Left lung (tissue), 4 donors: ENCODE measurements at regions not wholly inside any gene's neighbourhood (a gene's known extent, or its start where the extent isn't known, plus 50 kb on each side); places are given as distances from the start of the nearest gene placed in this dataset.

Source experiments
- ATAC-seq: fragments of 200-7000 bp; cut with Tn5 transposase; one replicate; pipeline ENCODE4 v1.9.1; 2020; ENCODE audit warnings: moderate library complexity
- DNase-seq, 4 donors: peaks; one replicate each; pipeline ENCODE4 v3.0.0-alpha.2; 2013 to 2020
- H3K27ac ChIP-seq, 2 donors: fragments of 200-600 bp; sonication (generic) in 1 of 2; one replicate each; pipeline versions ENCODE4 v1.5.0 to v1.8.0; 2020 to 2021
- H3K27me3 ChIP-seq, 2 donors: fragments of 200-600 bp; sonication (generic) in 1 of 2; one replicate each; pipeline versions ENCODE4 v1.5.0 to v1.8.0; 2020 to 2021
- H3K36me3 ChIP-seq, 2 donors: fragments of 200-600 bp; sonication (generic) in 1 of 2; one replicate each; pipeline versions ENCODE4 v1.5.0 to v1.8.0; 2020 to 2021
- H3K4me1 ChIP-seq, 2 donors: fragments of 200-600 bp; one replicate each; pipeline ENCODE4 v1.8.0; 2021
- H3K4me3 ChIP-seq, 2 donors: fragments of 200-600 bp; sonication (generic) in 1 of 2; one replicate each; pipeline versions ENCODE4 v1.5.0 to v1.8.0; 2020 to 2021; ENCODE audit warnings: mild to moderate bottlenecking in 1 of 2
- H3K9me3 ChIP-seq, 2 donors: fragments of 200-600 bp; sonication (generic) in 1 of 2; one replicate each; pipeline versions ENCODE4 v1.5.0 to v1.8.0; 2020 to 2021
- intact Hi-C, 2 donors: fragments of 100-400 bp; cut with DNase I; formaldehyde crosslinking; loops; one replicate each; pipeline versions ENCODE4 v1.11.2 to v1.14.2; 2022
- TF ChIP-seq, protein P1 (sequence below), 2 donors: fragments of 200-600 bp; sonication (generic) in 1 of 2; IDR thresholded peaks; one replicate each; pipeline versions ENCODE4 v1.5.0 to v1.8.0; 2021; ENCODE audit warnings: antibody characterized with exemption in 2 of 2
- donor health status: DM: no; HTN: yes; CAD: no.
- donor health status: DM: no; HTN: no; CAD: no.

DNA sequence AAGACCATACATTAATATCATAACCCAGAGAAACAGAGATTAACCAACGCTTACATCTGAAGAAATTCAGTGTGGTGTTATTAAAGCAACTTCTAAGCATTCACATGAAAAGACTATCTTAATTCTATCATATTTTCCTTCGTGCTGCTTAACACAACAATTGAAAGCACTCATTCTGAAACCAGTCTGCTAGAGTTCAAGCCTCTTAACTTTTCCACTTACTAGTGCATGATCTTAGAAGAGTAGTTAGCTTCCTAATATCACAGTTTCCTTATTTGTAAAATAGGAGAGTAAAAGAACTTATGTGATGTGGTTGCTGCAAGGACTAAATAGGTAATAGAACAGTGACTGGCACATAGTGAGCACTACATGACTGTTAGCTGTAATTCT, 379.3 kb downstream of the TRIM36 start:
- H3K4me1 ChIP-seq: no peaks in the 10 kb centered on the region
- intact Hi-C loops: no loop called here
- no peaks in the 10 kb centered on the region for H3K36me3 ChIP-seq
- H3K4me3 ChIP-seq: no peak overlapping the region
- H3K27ac ChIP-seq: no peak overlapping the region
- no peaks in the 10 kb centered on the region for H3K9me3 ChIP-seq
- ATAC-seq (no peak), DNase-seq (no peak)
- TF ChIP-seq, protein P1, sequence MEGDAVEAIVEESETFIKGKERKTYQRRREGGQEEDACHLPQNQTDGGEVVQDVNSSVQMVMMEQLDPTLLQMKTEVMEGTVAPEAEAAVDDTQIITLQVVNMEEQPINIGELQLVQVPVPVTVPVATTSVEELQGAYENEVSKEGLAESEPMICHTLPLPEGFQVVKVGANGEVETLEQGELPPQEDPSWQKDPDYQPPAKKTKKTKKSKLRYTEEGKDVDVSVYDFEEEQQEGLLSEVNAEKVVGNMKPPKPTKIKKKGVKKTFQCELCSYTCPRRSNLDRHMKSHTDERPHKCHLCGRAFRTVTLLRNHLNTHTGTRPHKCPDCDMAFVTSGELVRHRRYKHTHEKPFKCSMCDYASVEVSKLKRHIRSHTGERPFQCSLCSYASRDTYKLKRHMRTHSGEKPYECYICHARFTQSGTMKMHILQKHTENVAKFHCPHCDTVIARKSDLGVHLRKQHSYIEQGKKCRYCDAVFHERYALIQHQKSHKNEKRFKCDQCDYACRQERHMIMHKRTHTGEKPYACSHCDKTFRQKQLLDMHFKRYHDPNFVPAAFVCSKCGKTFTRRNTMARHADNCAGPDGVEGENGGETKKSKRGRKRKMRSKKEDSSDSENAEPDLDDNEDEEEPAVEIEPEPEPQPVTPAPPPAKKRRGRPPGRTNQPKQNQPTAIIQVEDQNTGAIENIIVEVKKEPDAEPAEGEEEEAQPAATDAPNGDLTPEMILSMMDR (IDR thresholded peaks at IDR 0.05): no peak
- H3K27me3 ChIP-seq: no peaks in the 10 kb centered on the region

DNA sequence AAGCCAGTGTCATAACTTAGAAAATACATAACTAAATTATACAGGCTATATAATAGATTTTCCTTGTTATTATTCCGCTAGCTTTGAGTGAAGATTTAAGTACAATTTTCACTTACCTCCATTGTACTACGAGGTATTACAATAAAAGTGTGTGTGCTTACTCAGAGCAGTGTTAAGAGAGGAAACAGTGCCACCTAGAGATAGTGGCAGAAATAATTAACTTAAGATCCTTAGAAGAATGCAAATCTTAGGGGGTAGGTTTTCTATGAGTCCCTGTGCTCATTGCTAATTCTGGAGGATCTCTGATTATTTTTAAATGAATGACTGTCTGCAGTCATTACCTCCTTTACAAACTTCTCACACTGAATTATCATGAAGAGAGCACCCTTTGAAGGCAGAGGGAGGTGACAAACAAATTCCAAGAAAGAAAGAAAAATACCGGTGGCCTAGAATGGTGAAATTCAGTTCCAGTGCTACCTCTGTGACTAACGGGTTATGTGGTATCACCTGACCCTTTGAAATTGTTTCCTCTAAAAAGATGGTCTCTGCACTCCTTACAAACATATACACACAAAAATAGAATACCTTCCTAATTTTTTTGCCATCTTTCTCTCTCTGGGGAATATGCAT, 379.8 kb downstream of the TRIM36 start:
- H3K4me1 ChIP-seq: no peaks in the 10 kb centered on the region
- intact Hi-C loops: no loop called here
- DNase-seq (peak in 2 of 4 donors; percentile 3 to 27), ATAC-seq (peak; percentile 80)
- no peaks in the 10 kb centered on the region for H3K36me3 ChIP-seq
- H3K27ac ChIP-seq: no peak overlapping the region
- no peak overlapping the region for H3K4me3 ChIP-seq
- no peaks in the 10 kb centered on the region for H3K9me3 ChIP-seq
- no peaks in the 10 kb centered on the region for H3K27me3 ChIP-seq
- TF ChIP-seq, protein P1 (IDR thresholded peaks at IDR 0.05): peak; percentile 8 to 33

DNA sequence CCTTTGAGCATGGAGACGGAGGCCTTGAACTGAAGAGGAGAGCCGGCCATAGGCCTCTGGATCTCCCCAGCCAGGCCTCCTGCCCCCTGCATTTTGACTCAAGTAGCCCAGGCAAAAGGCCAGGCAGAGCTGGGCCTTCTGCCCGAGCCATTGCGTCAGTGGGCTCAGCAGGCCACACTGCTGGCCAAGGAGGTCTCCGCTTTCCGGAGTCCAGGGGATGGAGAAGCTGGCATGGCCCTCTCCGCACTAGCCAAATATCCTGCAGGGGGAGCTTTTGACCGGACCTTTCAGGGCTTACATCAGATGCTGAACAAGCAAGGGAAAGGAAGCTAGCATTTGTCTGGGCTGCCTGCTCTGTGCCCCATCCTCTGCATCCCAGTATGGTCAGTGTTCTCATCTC, 386.8 kb downstream of the TRIM36 start:
- DNase-seq (no peak), ATAC-seq (no peak)
- H3K27me3 ChIP-seq: no peaks in the 10 kb centered on the region
- H3K9me3 ChIP-seq: no peaks in the 10 kb centered on the region
- H3K27ac ChIP-seq: no peak overlapping the region
- TF ChIP-seq, protein P1 (IDR thresholded peaks at IDR 0.05): no peak
- H3K4me3 ChIP-seq: no peak overlapping the region
- no peaks in the 10 kb centered on the region for H3K4me1 ChIP-seq
- no peaks in the 10 kb centered on the region for H3K36me3 ChIP-seq
- intact Hi-C loops: no loop called here

DNA sequence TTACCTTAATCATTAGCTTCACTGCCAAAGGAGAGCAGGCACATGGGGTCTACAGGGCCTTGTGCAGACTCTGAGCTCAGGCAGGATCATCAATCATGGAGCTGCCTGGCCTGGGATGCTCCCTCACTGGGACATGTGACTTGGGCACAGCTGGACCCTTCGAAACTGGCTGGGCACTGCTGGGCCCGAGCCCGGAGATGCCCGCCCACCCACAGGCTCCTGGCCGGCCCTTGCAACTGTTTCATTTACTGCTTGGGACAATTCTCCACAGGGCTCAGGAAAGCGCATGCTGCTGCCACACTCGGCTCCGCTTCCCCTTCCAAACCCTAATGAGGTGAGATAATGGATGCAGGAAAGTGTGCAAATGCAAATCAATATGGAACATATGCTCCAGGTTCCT, 387.5 kb downstream of the TRIM36 start:
- Histone ChIP-seq H3K4me1 (no peaks in the 10 kb centered on the region), H3K27me3 (no peaks in the 10 kb centered on the region), H3K36me3 (no peaks in the 10 kb centered on the region), H3K9me3 (no peaks in the 10 kb centered on the region), H3K4me3 (no peak overlapping the region), H3K27ac (no peak overlapping the region)
- DNase-seq: no peak
- TF ChIP-seq, protein P1 (IDR thresholded peaks at IDR 0.05): no peak
- intact Hi-C loops: no loop called here
- no peak for ATAC-seq

DNA sequence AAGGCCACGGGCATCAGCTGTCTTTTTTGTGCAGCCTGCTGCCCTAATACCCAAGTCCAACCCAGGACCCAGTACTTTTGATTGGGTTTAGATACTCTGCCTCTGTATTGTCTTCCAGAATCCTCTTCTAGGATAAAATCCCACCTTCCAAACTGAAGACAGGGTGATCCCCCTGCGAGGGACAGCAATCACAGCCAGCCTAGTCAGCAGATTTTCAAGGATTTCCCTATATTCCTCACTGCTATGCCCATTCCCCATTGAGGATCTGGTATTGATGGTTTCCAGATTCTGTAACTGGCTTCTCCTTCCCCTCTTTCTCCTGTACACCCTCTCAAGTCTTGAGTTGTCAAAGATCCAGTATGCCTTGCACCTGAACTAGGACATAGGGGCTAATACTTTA, 389.4 kb downstream of the TRIM36 start:
- intact Hi-C loops: no loop called here
- ATAC-seq: no peak
- Histone ChIP-seq H3K4me3 (no peak overlapping the region), H3K9me3 (no peaks in the 10 kb centered on the region), H3K27ac (no peak overlapping the region), H3K4me1 (no peaks in the 10 kb centered on the region), H3K36me3 (no peaks in the 10 kb centered on the region), H3K27me3 (no peaks in the 10 kb centered on the region)
- TF ChIP-seq, protein P1 (IDR thresholded peaks at IDR 0.05): no peak
- DNase-seq: no peak
